PC-3 (cell line): ENCODE measurements at regions not wholly inside any gene's neighbourhood (a gene's known extent, or its start where the extent isn't known, plus 50 kb on each side); places are given as distances from the start of the nearest gene placed in this dataset.
A peak's percentile ranks its signal among the peaks of the same experiment; 100 is the strongest.

Experiments
- ATAC-seq: fragments of 200-7000 bp; cut with Tn5 transposase; 2 replicates; pipeline ENCODE4 v1.9.1; 2020; ENCODE audit warnings: mild to moderate bottlenecking, moderate library complexity
- BruUV-seq: library from RNA; stranded (reverse); fragments of 400-500 nt; replicated peaks from 2 replicates; lab custom pipeline; 2021; lab: Mats Ljungman, UMichigan
- CTCF ChIA-PET: fragments of 300-600 bp; sonication (Branson Sonifier 250); formaldehyde crosslinking; loops from one replicate; lab custom pipeline; 2022; ENCODE audit warnings: antibody characterized with exemption; lab: Charles Lee
- POLR2A ChIA-PET: fragments of 300-600 bp; sonication (Branson Sonifier 250); formaldehyde crosslinking; loops from one replicate; lab custom pipeline; 2022; ENCODE audit warnings: antibody characterized with exemption; ENCODE audit not compliant: unreplicated experiment; lab: Charles Lee
- DNase-seq: peaks from one replicate; pipeline ENCODE4 v3.0.0-alpha.2; 2015
- H2AFZ ChIP-seq: fragments of 300-600 bp; sonication (generic); 2 replicates; pipeline ENCODE4 v1.6.0; 2016; ENCODE audit warnings: antibody characterized with exemption, low read length
- H3F3A ChIP-seq: fragments of 300-600 bp; sonication (generic); one replicate; pipeline ENCODE4 v1.6.0; 2017; ENCODE audit warnings: antibody characterized with exemption, low read length, control low read depth, mild to moderate bottlenecking; ENCODE audit not compliant: unreplicated experiment
- H3K27ac ChIP-seq: fragments of 300-600 bp; sonication (generic); 2 replicates; pipeline ENCODE4 v1.5.1; 2016; ENCODE audit warnings: mild to moderate bottlenecking, low read length
- H3K27me3 ChIP-seq: fragments of 300-600 bp; sonication (generic); 2 replicates; pipeline ENCODE4 v1.6.1; 2016; ENCODE audit warnings: low read length, mixed read lengths
- H3K36me3 ChIP-seq: fragments of 300-600 bp; sonication (generic); 2 replicates; pipeline ENCODE4 v1.6.1; 2016; ENCODE audit warnings: low read depth, mixed run types, low read length, mixed read lengths
- H3K4me1 ChIP-seq: fragments of 300-600 bp; sonication (generic); 2 replicates; pipeline ENCODE4 v1.5.1; 2016; ENCODE audit warnings: low read length; ENCODE audit not compliant: insufficient read depth
- H3K4me2 ChIP-seq: fragments of 300-600 bp; sonication (generic); 2 replicates; pipeline ENCODE4 v1.6.0; 2016; ENCODE audit warnings: low read length
- H3K4me3 ChIP-seq: fragments of 300-600 bp; sonication (generic); 2 replicates; pipeline ENCODE4 v1.5.1; 2016; ENCODE audit warnings: mild to moderate bottlenecking, low read length, mixed read lengths
- H3K79me2 ChIP-seq: fragments of 300-600 bp; sonication (generic); 2 replicates; pipeline ENCODE4 v1.6.1; 2017; ENCODE audit warnings: low read length, mixed read lengths
- H3K9ac ChIP-seq: fragments of 300-600 bp; sonication (generic); 2 replicates; pipeline ENCODE4 v1.6.0; 2016; ENCODE audit warnings: mild to moderate bottlenecking, low read length
- H3K9me2 ChIP-seq: fragments of 300-600 bp; sonication (generic); replicated peaks from 2 replicates; pipeline ENCODE4 v1.6.1; 2016; ENCODE audit warnings: mixed run types, low read length, mixed read lengths
- H3K9me3 ChIP-seq: fragments of 300-600 bp; sonication (generic); 2 replicates; pipeline ENCODE4 v1.6.1; 2016; ENCODE audit warnings: low read length, mixed read lengths
- H4K20me1 ChIP-seq: fragments of 300-600 bp; sonication (generic); 2 replicates; pipeline ENCODE4 v1.6.1; 2016; ENCODE audit warnings: low read length, mixed read lengths
- EZH2 ChIP-seq: fragments of 300-600 bp; sonication (generic); IDR thresholded peaks from one replicate; pipeline ENCODE4 v1.6.1; 2017; ENCODE audit warnings: antibody characterized with exemption, mild to moderate bottlenecking, low read length; ENCODE audit not compliant: unreplicated experiment
- EZH2phosphoT487 ChIP-seq: fragments of 300-600 bp; sonication (generic); IDR thresholded peaks from 2 replicates; pipeline ENCODE4 v1.6.1; 2018; ENCODE audit warnings: mild to moderate bottlenecking, antibody characterized with exemption, low read length, borderline replicate concordance
- intact Hi-C: fragments of 100-400 bp; cut with micrococcal nuclease; formaldehyde crosslinking; loops from 2 replicates; pipeline ENCODE4 v1.9.0; 2023
- TF ChIP-seq, protein P1 (sequence below): fragments of 300-600 bp; sonication (generic); conservative IDR thresholded peaks from 2 replicates; pipeline ENCODE4 v1.5.1; 2017; ENCODE audit warnings: antibody characterized with exemption, low read depth, mild to moderate bottlenecking, low read length

DNA sequence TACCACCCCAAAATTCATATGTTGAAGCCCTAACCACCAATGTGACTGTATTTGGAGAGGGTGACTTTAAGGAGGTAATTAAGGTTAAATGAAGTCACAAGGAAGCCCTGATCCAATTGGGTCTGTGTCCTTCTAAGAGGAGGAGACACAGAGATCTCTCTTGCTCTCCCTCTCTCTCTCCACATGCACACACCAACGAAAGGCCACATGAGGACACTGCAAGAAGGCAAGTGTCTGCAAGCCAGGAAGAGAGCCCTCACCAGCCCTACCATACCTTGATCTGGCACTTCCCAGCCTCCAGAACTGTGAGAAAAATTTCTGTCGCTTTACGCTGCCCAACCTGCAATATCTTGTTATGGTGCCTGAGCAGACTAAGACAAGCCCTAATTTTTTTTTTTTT, 56.0 kb upstream of the NEBL start:
- no peaks in the 10 kb centered on the region for H3K4me1 ChIP-seq
- no peaks in the 10 kb centered on the region for H3K9me3 ChIP-seq
- H3K27me3 ChIP-seq = no peaks in the 10 kb centered on the region
- intact Hi-C loops = no loop called here
- ChIA-PET POLR2A (no interaction called here), CTCF (no interaction called here)
- no peaks in the 10 kb centered on the region for H3K36me3 ChIP-seq
- H3K79me2 ChIP-seq = no peaks in the 10 kb centered on the region
- ATAC-seq (no peak), DNase-seq (no peak)
- TF ChIP-seq, protein P1, sequence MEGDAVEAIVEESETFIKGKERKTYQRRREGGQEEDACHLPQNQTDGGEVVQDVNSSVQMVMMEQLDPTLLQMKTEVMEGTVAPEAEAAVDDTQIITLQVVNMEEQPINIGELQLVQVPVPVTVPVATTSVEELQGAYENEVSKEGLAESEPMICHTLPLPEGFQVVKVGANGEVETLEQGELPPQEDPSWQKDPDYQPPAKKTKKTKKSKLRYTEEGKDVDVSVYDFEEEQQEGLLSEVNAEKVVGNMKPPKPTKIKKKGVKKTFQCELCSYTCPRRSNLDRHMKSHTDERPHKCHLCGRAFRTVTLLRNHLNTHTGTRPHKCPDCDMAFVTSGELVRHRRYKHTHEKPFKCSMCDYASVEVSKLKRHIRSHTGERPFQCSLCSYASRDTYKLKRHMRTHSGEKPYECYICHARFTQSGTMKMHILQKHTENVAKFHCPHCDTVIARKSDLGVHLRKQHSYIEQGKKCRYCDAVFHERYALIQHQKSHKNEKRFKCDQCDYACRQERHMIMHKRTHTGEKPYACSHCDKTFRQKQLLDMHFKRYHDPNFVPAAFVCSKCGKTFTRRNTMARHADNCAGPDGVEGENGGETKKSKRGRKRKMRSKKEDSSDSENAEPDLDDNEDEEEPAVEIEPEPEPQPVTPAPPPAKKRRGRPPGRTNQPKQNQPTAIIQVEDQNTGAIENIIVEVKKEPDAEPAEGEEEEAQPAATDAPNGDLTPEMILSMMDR = no peak
- TF ChIP-seq EZH2phosphoT487 (no peak), EZH2 (no peak)
- no peak overlapping the region for H2AFZ ChIP-seq
- H3K4me2 ChIP-seq = no peak overlapping the region
- BruUV-seq = no TSS peak
- H3K9ac ChIP-seq = no peak overlapping the region
- no peaks in the 10 kb centered on the region for H4K20me1 ChIP-seq
- no peaks in the 10 kb centered on the region for H3F3A ChIP-seq
- no peak overlapping the region for H3K4me3 ChIP-seq
- H3K9me2 ChIP-seq = no peaks in the 10 kb centered on the region
- H3K27ac ChIP-seq = no peak overlapping the region

DNA sequence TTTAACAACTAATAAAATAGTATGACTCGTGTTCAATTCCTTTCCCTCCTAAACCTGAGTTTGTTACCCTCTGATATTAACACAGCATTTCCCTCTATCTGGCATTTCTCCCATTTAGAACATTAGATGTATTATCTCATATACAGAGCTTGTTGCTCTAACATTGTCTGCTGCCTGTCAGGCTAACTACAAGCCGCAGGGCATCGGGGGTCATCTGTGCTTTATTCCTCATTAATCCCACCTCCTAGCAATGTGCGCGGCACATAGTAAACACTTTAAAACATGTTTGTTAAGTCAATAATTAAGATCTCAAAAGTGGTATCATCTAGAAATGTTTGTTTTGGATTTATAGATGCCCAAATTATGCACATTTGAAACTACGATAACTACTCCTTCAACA, 52.9 kb upstream of the NEBL start:
- no peak overlapping the region for H3K27ac ChIP-seq
- no TSS peak for BruUV-seq
- H3K9ac ChIP-seq = no peak overlapping the region
- H3K9me3 ChIP-seq = no peaks in the 10 kb centered on the region
- H3K36me3 ChIP-seq = no peaks in the 10 kb centered on the region
- no peaks in the 10 kb centered on the region for H4K20me1 ChIP-seq
- ChIA-PET CTCF (no interaction called here), POLR2A (interaction anchor here (0.6 kb wide), 1 partner anchor 111 kb away, joined by 3 read pairs; no protein-coding TSS in a partner anchor)
- H3K9me2 ChIP-seq = no peaks in the 10 kb centered on the region
- no peaks in the 10 kb centered on the region for H3K4me1 ChIP-seq
- H3K27me3 ChIP-seq = no peaks in the 10 kb centered on the region
- intact Hi-C loops = no loop called here
- H3K79me2 ChIP-seq = no peaks in the 10 kb centered on the region
- TF ChIP-seq, protein P1 = no peak
- no peak for TF ChIP-seq EZH2phosphoT487
- TF ChIP-seq EZH2 = no peak
- no peak overlapping the region for H3K4me2 ChIP-seq
- DNase-seq (no peak), ATAC-seq (peak; percentile 22; the same call in 1 of the 2 replicates)
- H3F3A ChIP-seq = no peaks in the 10 kb centered on the region
- no peak overlapping the region for H3K4me3 ChIP-seq
- no peak overlapping the region for H2AFZ ChIP-seq

DNA sequence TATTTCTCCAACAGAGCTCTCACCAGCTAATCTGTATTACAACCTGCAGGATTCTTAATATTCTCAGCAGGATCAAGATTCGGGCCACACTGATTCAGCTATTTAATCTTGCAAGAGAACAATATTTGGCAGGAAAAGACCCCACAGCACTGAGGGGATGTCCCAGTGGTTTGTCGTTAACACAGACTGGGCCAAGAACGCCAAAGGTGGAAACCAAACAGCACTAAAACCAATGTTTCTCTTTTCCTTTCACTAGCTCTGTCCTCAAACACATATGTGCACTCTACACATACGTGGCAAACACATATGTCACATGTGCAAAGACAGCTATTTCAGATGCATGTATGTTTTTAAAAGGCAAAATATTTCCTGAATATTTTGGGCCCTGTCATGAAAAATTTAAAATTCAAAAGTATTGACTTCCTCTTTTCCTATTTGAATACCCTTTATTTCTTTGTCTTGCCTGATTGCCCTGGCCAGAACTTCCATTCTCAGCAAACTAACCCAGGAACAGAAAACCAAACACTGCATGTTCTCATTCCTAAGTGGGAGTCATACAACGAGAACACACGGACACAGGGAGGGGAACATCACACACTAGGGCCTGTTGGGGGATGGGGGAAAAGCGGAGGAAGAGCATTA, 51.7 kb upstream of the NEBL start:
- ChIA-PET POLR2A (no interaction called here), CTCF (no interaction called here)
- H3K79me2 ChIP-seq = no peaks in the 10 kb centered on the region
- no peak overlapping the region for H3K27ac ChIP-seq
- H3K36me3 ChIP-seq = no peaks in the 10 kb centered on the region
- BruUV-seq = no TSS peak
- intact Hi-C loops = no loop called here
- no peak overlapping the region for H3K9ac ChIP-seq
- ATAC-seq (no peak), DNase-seq (no peak)
- no peak overlapping the region for H3K4me3 ChIP-seq
- H3K9me3 ChIP-seq = no peaks in the 10 kb centered on the region
- H3F3A ChIP-seq = no peaks in the 10 kb centered on the region
- no peak overlapping the region for H2AFZ ChIP-seq
- no peaks in the 10 kb centered on the region for H3K27me3 ChIP-seq
- no peaks in the 10 kb centered on the region for H4K20me1 ChIP-seq
- H3K4me2 ChIP-seq = no peak overlapping the region
- H3K4me1 ChIP-seq = no peaks in the 10 kb centered on the region
- TF ChIP-seq EZH2phosphoT487 = no peak
- no peak for TF ChIP-seq EZH2
- H3K9me2 ChIP-seq = no peaks in the 10 kb centered on the region
